ENCODE measurements at regions not wholly inside any gene's neighbourhood (a gene's known extent, or its start where the extent isn't known, plus 50 kb on each side); places are given as distances from the start of the nearest gene placed in this dataset.

- H3K4me3 ChIP-seq (ENCODE audit: low read depth, low read length) = no peak overlapping the region
- no peak for TF ChIP-seq CTCF (conservative IDR thresholded peaks at IDR 0.05; ENCODE audit: low read depth, low read length)
- no peak for DNase-seq (ENCODE audit: low read depth)
Observed at GRCh38 chr3:110457508-110457907, 614.1 kb upstream of the NECTIN3 start.

GRCh38 chr3:110459021-110459420 lies 612.6 kb upstream of the NECTIN3 start:
- no peak overlapping the region for H3K4me3 ChIP-seq (ENCODE audit: low read depth, low read length)
- no peak for DNase-seq (ENCODE audit: low read depth)
- no peak for TF ChIP-seq CTCF (conservative IDR thresholded peaks at IDR 0.05; ENCODE audit: low read depth, low read length)

GRCh38 chr3:110470310-110470709 lies 601.3 kb upstream of the NECTIN3 start:
- no peak for DNase-seq (ENCODE audit: low read depth)
- TF ChIP-seq CTCF (conservative IDR thresholded peaks at IDR 0.05; ENCODE audit: low read depth, low read length) = no peak
- no peak overlapping the region for H3K4me3 ChIP-seq (ENCODE audit: low read depth, low read length)

- H3K4me3 ChIP-seq (ENCODE audit: low read depth, low read length) = no peak overlapping the region
- DNase-seq (ENCODE audit: low read depth) = no peak
- no peak for TF ChIP-seq CTCF (conservative IDR thresholded peaks at IDR 0.05; ENCODE audit: low read depth, low read length)
Observed at GRCh38 chr3:110473405-110473804, 598.2 kb upstream of the NECTIN3 start.

GRCh38 chr3:110474397-110474796 lies 597.2 kb upstream of the NECTIN3 start:
- TF ChIP-seq CTCF (conservative IDR thresholded peaks at IDR 0.05; ENCODE audit: low read depth, low read length) = no peak
- DNase-seq (ENCODE audit: low read depth) = no peak
- H3K4me3 ChIP-seq (ENCODE audit: low read depth, low read length) = no peak overlapping the region

GRCh38 chr3:110478377-110479054 lies 593.1 kb upstream of the NECTIN3 start:
- no peak for TF ChIP-seq CTCF (conservative IDR thresholded peaks at IDR 0.05; ENCODE audit: low read depth, low read length)
- DNase-seq (ENCODE audit: low read depth) = no peak
- no peak overlapping the region for H3K4me3 ChIP-seq (ENCODE audit: low read depth, low read length)

GRCh38 chr3:110479731-110480130 lies 591.9 kb upstream of the NECTIN3 start:
- H3K4me3 ChIP-seq (ENCODE audit: low read depth, low read length) = no peak overlapping the region
- no peak for TF ChIP-seq CTCF (conservative IDR thresholded peaks at IDR 0.05; ENCODE audit: low read depth, low read length)
- DNase-seq (ENCODE audit: low read depth) = no peak

Data from epithelial cell of proximal tubule (primary cell).